ENCODE measurements at regions not wholly inside any gene's neighbourhood (a gene's known extent, or its start where the extent isn't known, plus 50 kb on each side); places are given as distances from the start of the nearest gene placed in this dataset.

DNA sequence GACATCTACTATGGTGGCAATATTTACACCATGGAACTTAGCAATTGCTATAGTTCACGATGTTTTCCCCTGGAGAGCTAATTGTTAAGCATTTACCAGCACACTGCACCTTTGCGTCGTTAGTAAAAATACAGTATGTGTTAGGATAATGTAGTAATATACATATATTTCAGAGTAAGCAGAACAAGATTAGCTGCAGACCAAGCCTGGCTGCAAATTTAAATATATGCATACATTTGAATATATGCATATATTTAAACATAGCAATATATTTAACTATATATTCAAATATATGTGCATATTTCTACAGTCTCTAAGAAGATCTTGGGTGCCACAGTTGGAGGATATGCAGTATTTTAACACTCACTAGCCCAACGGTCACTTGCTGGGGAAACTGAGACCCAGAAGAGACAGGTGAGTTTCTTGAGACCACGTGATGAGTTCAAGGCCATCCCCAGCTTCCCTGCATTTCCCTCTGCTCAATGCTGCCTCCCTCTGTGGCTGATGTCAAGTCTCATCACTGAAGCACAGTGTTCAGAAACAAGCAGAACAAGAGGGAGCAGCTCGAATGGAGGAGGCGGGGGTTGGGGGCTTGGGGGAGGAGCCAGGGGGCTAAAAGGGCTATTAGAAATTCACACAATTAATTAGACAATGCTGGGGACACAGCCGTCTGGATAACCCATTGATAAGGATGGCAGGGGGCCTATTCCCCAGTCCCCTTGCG, 708.0 kb downstream of the MED13L start:
- no peaks in the 10 kb centered on the region for H4K20me1 ChIP-seq (replicated peaks; ENCODE audit: control insufficient read depth, extremely low read depth, insufficient read depth, low read length)
- H3K4me3 ChIP-seq (replicated peaks in 1 of 3; ENCODE audit: insufficient read depth in 1 of 3, low read depth in 1 of 3, low read length in 3 of 3) = no peak overlapping the region
- H3K79me2 ChIP-seq (ENCODE audit: control insufficient read depth, insufficient read depth, low read length) = no peaks in the 10 kb centered on the region
- peaks cover 2% of the 10 kb centered on the region for H3K9me3 ChIP-seq (replicated peaks; ENCODE audit: control insufficient read depth, insufficient read depth, low read length)
- dilution Hi-C loops (cut with MboI; ENCODE audit: extremely low pct_ligation_motif_present, low sequenced_read_pairs) (no loop called here), intact Hi-C loops (cut with micrococcal nuclease) (no loop called here)
- H3K36me3 ChIP-seq (ENCODE audit: control insufficient read depth in 2 of 2, extremely low read depth in 1 of 2, insufficient read depth in 2 of 2, low read length in 2 of 2) = no peaks in the 10 kb centered on the region
- H3K27me3 ChIP-seq (ENCODE audit: control insufficient read depth in 2 of 2, insufficient read depth in 2 of 2, low read length in 2 of 2) = no peaks in the 10 kb centered on the region
- FAIRE-seq = no peak
- H3K27ac ChIP-seq (ENCODE audit: insufficient read depth, low read depth, low read length) = no peak overlapping the region
- H2AFZ ChIP-seq (ENCODE audit: low read depth, low read length) = no peak overlapping the region
- H3K4me2 ChIP-seq (ENCODE audit: insufficient read depth, low read length) = no peak overlapping the region
- no peak for DNase-seq (ENCODE audit: low read depth, low spot score)
- H3K9me1 ChIP-seq (replicated peaks; ENCODE audit: control insufficient read depth, extremely low read depth, insufficient read depth, low read length) = no peaks in the 10 kb centered on the region
- CTCF ChIA-PET = no interaction called here
- TF ChIP-seq POLR2AphosphoS5 (IDR thresholded peaks at IDR 0.05; ENCODE audit: insufficient read depth, low read depth, low read length) (no peak), MYC (IDR thresholded peaks at IDR 0.05; ENCODE audit: low read depth, low read length) (no peak), JUN (IDR thresholded peaks at IDR 0.05; ENCODE audit: borderline replicate concordance, insufficient read depth, insufficient read length, low read depth) (no peak), FOS (IDR thresholded peaks at IDR 0.05; ENCODE audit: borderline replicate concordance, insufficient read depth, low read length) (no peak), GATA2 (IDR thresholded peaks at IDR 0.05; ENCODE audit: insufficient read depth, insufficient read length, low read depth, low read length) (no peak), POLR2A (IDR thresholded peaks at IDR 0.05; ENCODE audit: low read depth, low read length) (no peak), EZH2 (IDR thresholded peaks at IDR 0.05; ENCODE audit: borderline replicate concordance, low read depth, low read length, severe bottlenecking) (no peak)
- TF ChIP-seq, protein P1, sequence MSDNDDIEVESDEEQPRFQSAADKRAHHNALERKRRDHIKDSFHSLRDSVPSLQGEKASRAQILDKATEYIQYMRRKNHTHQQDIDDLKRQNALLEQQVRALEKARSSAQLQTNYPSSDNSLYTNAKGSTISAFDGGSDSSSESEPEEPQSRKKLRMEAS (IDR thresholded peaks at IDR 0.05; ENCODE audit: insufficient read depth, insufficient read length) = no peak
- TF ChIP-seq, protein P2, sequence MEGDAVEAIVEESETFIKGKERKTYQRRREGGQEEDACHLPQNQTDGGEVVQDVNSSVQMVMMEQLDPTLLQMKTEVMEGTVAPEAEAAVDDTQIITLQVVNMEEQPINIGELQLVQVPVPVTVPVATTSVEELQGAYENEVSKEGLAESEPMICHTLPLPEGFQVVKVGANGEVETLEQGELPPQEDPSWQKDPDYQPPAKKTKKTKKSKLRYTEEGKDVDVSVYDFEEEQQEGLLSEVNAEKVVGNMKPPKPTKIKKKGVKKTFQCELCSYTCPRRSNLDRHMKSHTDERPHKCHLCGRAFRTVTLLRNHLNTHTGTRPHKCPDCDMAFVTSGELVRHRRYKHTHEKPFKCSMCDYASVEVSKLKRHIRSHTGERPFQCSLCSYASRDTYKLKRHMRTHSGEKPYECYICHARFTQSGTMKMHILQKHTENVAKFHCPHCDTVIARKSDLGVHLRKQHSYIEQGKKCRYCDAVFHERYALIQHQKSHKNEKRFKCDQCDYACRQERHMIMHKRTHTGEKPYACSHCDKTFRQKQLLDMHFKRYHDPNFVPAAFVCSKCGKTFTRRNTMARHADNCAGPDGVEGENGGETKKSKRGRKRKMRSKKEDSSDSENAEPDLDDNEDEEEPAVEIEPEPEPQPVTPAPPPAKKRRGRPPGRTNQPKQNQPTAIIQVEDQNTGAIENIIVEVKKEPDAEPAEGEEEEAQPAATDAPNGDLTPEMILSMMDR (IDR thresholded peaks at IDR 0.05; ENCODE audit: extremely low read depth in 1 of 2, insufficient read depth in 1 of 2, low read depth in 1 of 2, low read length in 2 of 2) = no peak
- H3K9ac ChIP-seq (replicated peaks; ENCODE audit: extremely low read depth, insufficient read depth, low read length) = no peak overlapping the region
- H3K4me1 ChIP-seq (ENCODE audit: control insufficient read depth, extremely low read depth, insufficient read depth, low read length) = no peaks in the 10 kb centered on the region
- POLR2A ChIA-PET = no interaction called here
- BruUV-seq (replicated peaks) = no TSS peak

Measured in endothelial cell of umbilical vein (primary cell).